ENCODE measurements at regions not wholly inside any gene's neighbourhood (a gene's known extent, or its start where the extent isn't known, plus 50 kb on each side); places are given as distances from the start of the nearest gene placed in this dataset.

DNA sequence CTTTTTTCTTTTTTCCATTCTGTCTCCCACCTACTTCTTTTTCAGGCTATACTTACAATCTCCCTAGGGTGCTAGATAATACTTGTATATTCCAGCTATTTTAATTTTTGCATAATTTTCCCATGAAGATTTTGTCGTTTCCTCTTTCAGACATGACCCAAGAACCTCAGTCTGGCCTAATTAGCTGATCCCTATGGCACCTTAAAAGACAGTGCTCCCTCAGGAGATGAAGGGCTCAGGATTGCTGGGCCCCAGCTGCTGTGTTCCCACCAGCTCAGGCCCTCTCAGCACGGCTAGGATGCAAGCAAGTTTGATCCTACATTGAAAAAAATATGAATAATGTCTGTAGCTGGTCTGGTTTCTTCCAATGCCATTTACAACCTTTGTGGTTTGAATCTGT lies 55.0 kb upstream of the RGS5 start:
- no peak for DNase-seq (ENCODE audit: insufficient read length, low spot score)
- no peak for TF ChIP-seq POLR2A (IDR thresholded peaks at IDR 0.05; ENCODE audit: low read depth, low read length)
- FAIRE-seq = no peak

DNA sequence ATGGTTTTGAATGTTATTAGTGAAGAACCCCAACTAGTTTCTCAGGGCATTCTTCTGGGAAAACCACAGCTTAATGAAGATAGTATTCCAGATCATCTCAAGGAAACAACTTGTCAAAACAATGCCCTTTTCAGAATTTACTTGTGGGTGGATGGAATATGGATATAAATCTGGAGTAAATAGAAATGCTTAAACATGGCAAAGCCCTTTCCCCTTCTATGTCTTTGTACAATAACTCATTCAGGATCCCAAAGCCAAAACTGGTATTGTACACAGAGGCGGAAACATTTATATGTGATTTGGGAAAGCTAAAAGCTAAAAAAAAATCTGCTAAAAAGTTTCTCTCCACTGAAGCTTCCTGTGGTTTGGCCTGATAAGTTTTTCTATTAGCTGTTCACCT lies 55.5 kb upstream of the RGS5 start:
- no peak for DNase-seq (ENCODE audit: insufficient read length, low spot score)
- FAIRE-seq = no peak
- TF ChIP-seq POLR2A (IDR thresholded peaks at IDR 0.05; ENCODE audit: low read depth, low read length) = no peak

DNA sequence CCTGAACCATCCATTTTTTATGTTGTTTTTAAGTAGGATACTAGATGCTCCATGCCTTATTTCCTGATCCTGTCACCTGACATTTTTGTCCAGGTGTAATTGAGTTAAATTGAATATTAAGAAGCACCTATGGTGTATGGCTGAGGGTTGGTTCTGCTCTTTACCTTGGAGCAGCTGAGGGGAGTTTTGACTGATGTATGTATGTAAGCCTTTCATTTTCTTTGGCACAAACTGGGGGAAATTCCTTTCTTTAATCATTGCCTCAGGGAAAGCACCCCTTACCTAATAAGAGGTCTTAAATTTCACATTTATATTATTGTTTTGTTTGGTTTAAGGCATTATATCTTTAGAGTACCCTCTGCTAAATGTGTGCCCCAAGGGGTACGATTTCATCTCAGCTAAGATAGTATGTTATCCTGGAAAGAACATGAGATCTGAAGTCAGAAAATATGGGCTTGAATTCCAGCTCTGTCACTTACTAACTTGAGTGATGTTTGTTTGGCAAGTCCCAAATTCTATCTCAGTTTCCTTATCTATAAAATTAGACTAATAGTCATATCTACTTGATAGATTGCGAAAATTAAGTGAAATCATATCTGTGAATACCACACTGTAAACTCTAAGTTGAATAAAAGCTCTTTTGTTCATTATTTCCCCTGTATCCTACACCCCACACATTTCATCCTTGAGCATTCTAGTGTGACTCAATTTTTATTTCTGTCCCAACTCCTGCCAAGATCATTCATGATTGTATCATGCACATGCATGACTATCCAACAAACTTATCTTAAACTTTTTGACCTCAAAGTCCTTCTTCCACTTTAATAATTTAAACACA lies 57.7 kb upstream of the NUF2 start:
- no peak for TF ChIP-seq POLR2A (IDR thresholded peaks at IDR 0.05; ENCODE audit: low read depth, low read length)
- no peak for FAIRE-seq
- DNase-seq (ENCODE audit: insufficient read length, low spot score) = no peak

DNA sequence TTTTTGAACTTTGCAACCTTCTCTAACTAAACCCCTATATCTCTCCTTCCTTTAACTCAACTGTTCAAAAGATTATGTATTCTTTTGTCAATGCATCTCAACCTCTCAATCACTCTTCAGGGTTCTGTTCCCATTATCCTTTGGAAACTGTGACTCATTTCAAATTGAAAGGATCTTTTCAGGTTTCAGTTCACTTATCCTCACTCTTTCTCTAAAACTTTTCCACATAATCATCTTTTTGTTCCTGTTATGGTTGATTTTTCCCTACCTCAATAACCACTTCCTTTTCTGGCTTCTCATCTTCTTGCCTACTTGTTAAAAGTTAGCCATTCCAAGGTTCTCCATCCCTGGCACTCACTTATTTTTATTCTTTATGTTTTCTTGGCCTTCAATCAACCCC lies 56.2 kb upstream of the NUF2 start:
- FAIRE-seq (no peak), DNase-seq (ENCODE audit: insufficient read length, low spot score) (no peak)
- TF ChIP-seq POLR2A (IDR thresholded peaks at IDR 0.05; ENCODE audit: low read depth, low read length) = no peak

DNA sequence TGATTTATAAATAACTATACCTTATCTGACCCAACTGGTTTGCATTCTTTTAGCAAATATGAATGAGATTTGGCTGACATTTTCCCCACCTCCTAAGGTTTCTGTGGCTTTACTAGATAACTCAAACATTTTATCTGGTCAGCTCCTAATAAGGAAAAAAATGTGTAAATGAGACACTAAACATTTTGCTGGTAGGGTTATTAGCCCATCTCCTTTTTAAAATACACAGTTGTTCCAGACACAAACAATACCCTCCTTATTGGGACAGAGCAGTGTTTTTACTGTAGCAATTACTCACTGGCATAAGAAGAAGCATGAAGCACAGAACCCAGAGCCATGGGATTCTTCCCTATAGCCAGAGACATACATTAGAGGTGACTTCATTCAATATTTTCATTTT lies 53.8 kb upstream of the NUF2 start:
- FAIRE-seq (no peak), DNase-seq (ENCODE audit: insufficient read length, low spot score) (no peak)
- no peak for TF ChIP-seq POLR2A (IDR thresholded peaks at IDR 0.05; ENCODE audit: low read depth, low read length)

DNA sequence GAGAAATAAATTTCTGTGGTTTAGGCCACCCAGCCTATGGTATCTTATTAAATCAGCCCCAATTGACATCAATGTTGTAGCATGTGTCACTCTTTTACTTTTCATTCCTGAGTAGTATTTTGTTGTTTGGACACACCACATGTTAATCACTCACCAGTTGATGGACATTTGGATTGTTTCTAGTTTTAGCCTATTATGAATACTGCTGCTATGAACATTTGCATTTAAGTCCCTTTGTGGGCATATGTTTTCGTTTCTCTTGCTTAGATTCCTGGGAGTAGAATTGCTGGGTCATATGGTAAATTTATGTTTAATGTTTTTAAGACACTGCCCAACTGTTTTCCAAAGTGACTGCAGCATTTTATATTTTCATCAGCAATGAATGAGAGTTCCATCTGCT lies 50.2 kb upstream of the NUF2 start:
- FAIRE-seq (peak; percentile 36), DNase-seq (ENCODE audit: insufficient read length, low spot score) (no peak)
- no peak for TF ChIP-seq POLR2A (IDR thresholded peaks at IDR 0.05; ENCODE audit: low read depth, low read length)
